ENCODE measurements at regions not wholly inside any gene's neighbourhood (a gene's known extent, or its start where the extent isn't known, plus 50 kb on each side); places are given as distances from the start of the nearest gene placed in this dataset.

- H3K4me1 ChIP-seq = no peaks in the 10 kb centered on the region
Observed at GRCh38 chr4:170805352-170805751, 715.6 kb upstream of the AADAT start.

GRCh38 chr4:170804930-170805329, 715.2 kb upstream of the AADAT start:
- no peak for TF ChIP-seq CTCF (IDR thresholded peaks at IDR 0.05)
- intact Hi-C loops (cut with DNase I) = no loop called here
- 84 to 92% methylated on average over 11 of the region's 11 CpGs for WGBS, 2 donors

More at GRCh38 chr4:170805352-170805751, 715.6 kb upstream of the AADAT start:
- peaks cover 0 to 19% (median 0%) of the 10 kb centered on the region in 11 donors for H3K9me3 ChIP-seq
- intact Hi-C loops (cut with DNase I) = no loop called here
- H3K27me3 ChIP-seq = no peaks in the 10 kb centered on the region
- TF ChIP-seq CTCF (IDR thresholded peaks at IDR 0.05) = no peak
- no peak for DNase-seq
- H3K36me3 ChIP-seq = no peaks in the 10 kb centered on the region
- no peak for ATAC-seq
- no peak overlapping the region for H3K4me3 ChIP-seq
- 74 to 82% methylated on average over 7 of the region's 7 CpGs for WGBS, 2 donors
- no peak overlapping the region for H3K27ac ChIP-seq

GRCh38 chr4:170803492-170803891, 713.7 kb upstream of the AADAT start:
- ATAC-seq (no peak), DNase-seq (no peak)
- Histone ChIP-seq H3K9me3 (peaks cover 0 to 8% (median 0%) of the 10 kb centered on the region in 11 donors), H3K27me3 (no peaks in the 10 kb centered on the region), H3K4me1 (no peaks in the 10 kb centered on the region), H3K4me3 (no peak overlapping the region), H3K27ac (no peak overlapping the region), H3K36me3 (no peaks in the 10 kb centered on the region)
- intact Hi-C loops (cut with DNase I) = no loop called here
- 87 to 91% methylated on average over 1 of the region's 1 CpG for WGBS, 2 donors
- TF ChIP-seq CTCF (IDR thresholded peaks at IDR 0.05) = no peak

More at GRCh38 chr4:170804930-170805329, 715.2 kb upstream of the AADAT start:
- no peak overlapping the region for H3K4me3 ChIP-seq
- DNase-seq (no peak), ATAC-seq (no peak)
- peaks cover 0 to 18% (median 0%) of the 10 kb centered on the region in 11 donors for H3K9me3 ChIP-seq
- H3K27ac ChIP-seq = no peak overlapping the region
- H3K4me1 ChIP-seq = no peaks in the 10 kb centered on the region
- no peaks in the 10 kb centered on the region for H3K27me3 ChIP-seq
- no peaks in the 10 kb centered on the region for H3K36me3 ChIP-seq

- Histone ChIP-seq H3K36me3 (no peaks in the 10 kb centered on the region), H3K9me3 (peaks cover 0 to 8% (median 0%) of the 10 kb centered on the region in 11 donors), H3K4me1 (no peaks in the 10 kb centered on the region), H3K27me3 (no peaks in the 10 kb centered on the region), H3K27ac (no peak overlapping the region), H3K4me3 (no peak overlapping the region)
- ATAC-seq = no peak
- TF ChIP-seq CTCF (IDR thresholded peaks at IDR 0.05) = no peak
- no peak for DNase-seq
- WGBS, 2 donors = 49 to 58% methylated on average over 3 of the region's 3 CpGs
- intact Hi-C loops (cut with DNase I) = no loop called here
Observed at GRCh38 chr4:170801771-170802170, 712.0 kb upstream of the AADAT start.

All from heart right ventricle (tissue), 16 donors.